ENCODE measurements at regions not wholly inside any gene's neighbourhood (a gene's known extent, or its start where the extent isn't known, plus 50 kb on each side); places are given as distances from the start of the nearest gene placed in this dataset.

DNA sequence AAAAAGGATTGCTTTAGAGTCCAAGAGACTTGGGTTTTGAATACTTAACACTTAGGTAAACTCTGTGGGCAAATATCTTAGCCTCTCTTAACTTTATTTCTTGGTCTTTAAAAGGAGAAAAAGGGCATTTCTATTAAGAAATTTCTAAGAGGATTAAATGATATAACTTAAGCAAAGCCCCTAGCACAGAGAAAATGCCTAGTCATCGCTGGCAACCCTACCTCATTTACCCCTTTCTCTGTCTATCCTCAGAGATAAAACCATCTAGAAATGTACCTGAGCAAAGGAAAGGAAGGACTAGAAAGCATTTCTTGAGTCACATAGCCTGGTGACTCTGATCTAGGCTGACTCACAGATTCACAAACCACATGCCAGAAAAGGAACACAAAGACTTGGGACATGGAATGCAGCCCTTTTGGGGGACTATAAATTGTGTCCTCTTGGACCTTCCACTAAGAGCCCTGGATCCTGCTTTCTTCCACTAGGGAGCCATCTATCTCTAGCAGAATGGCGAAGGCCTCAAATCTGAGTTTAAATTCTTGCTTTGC lies 120.6 kb downstream of the FOXD1 start:
- Histone ChIP-seq H3K27me3 (peaks cover 0 to under 1% of the 10 kb centered on the region in 2 donors), H3K4me3 (no peak overlapping the region), H3K9me3 (peaks cover 4 to 12% of the 10 kb centered on the region in 2 donors), H3K27ac (no peak overlapping the region), H3K4me1 (no peaks in the 10 kb centered on the region), H3K36me3 (no peaks in the 10 kb centered on the region)
- intact Hi-C loops (cut with DNase I; ENCODE audit: low total_unique reads): no loop called here
- no peak for TF ChIP-seq POLR2A (IDR thresholded peaks at IDR 0.05)
- DNase-seq (ENCODE audit: low spot score in 2 of 2): no peak

DNA sequence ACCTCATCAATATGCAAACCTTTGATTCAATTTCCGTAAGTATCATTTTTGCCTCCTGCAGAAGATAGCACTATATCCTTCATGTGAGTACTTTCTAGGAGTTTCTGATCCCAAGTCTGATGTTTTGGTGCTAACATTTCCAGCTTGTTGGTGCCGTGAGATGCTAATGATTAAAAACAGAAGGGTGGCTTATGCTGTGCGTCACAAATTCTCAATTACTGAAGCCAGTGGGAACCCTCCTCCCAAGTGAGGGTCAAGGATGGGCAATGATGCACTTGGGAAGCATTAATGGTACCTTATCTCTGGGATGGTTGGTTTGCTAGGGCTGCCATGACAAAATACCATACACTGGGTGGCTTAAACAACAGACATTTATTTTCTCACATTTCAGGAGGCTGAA lies 123.0 kb downstream of the FOXD1 start:
- TF ChIP-seq POLR2AphosphoS5 (IDR thresholded peaks at IDR 0.05): no peak
- TF ChIP-seq, protein P1, sequence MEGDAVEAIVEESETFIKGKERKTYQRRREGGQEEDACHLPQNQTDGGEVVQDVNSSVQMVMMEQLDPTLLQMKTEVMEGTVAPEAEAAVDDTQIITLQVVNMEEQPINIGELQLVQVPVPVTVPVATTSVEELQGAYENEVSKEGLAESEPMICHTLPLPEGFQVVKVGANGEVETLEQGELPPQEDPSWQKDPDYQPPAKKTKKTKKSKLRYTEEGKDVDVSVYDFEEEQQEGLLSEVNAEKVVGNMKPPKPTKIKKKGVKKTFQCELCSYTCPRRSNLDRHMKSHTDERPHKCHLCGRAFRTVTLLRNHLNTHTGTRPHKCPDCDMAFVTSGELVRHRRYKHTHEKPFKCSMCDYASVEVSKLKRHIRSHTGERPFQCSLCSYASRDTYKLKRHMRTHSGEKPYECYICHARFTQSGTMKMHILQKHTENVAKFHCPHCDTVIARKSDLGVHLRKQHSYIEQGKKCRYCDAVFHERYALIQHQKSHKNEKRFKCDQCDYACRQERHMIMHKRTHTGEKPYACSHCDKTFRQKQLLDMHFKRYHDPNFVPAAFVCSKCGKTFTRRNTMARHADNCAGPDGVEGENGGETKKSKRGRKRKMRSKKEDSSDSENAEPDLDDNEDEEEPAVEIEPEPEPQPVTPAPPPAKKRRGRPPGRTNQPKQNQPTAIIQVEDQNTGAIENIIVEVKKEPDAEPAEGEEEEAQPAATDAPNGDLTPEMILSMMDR (IDR thresholded peaks at IDR 0.05): no peak
- no peak for TF ChIP-seq POLR2A (IDR thresholded peaks at IDR 0.05)
- no peak for DNase-seq (ENCODE audit: low spot score in 2 of 2)
- H3K4me3 ChIP-seq: no peak overlapping the region
- H3K27ac ChIP-seq: no peak overlapping the region
- H3K27me3 ChIP-seq: no peaks in the 10 kb centered on the region
- peaks cover 0 to 4% of the 10 kb centered on the region in 2 donors for H3K9me3 ChIP-seq
- intact Hi-C loops (cut with DNase I; ENCODE audit: low total_unique reads): no loop called here
- H3K4me1 ChIP-seq: no peaks in the 10 kb centered on the region
- no peaks in the 10 kb centered on the region for H3K36me3 ChIP-seq

DNA sequence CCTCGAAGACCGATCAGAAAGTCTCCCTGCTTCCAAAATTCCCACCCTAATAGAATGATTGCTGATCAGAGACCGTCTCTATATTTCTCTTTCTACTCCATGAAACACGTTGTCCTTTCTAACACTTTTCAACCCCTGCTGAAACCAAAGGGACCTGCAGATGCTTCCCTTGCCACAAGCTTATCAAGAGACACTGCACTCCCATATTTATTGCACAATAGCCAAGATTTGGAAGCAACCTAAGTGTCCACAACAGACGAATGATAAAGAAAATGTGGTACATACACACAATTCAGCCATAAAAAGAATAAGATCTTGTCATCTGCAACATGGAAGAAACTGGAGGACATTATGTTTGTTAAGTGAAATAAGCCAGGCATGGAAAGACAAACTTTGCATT lies 125.1 kb downstream of the FOXD1 start:
- TF ChIP-seq, protein P1 (IDR thresholded peaks at IDR 0.05): no peak
- TF ChIP-seq POLR2AphosphoS5 (IDR thresholded peaks at IDR 0.05) (no peak), POLR2A (IDR thresholded peaks at IDR 0.05) (no peak)
- H3K4me1 ChIP-seq: no peaks in the 10 kb centered on the region
- no peaks in the 10 kb centered on the region for H3K9me3 ChIP-seq
- no peak overlapping the region for H3K4me3 ChIP-seq
- intact Hi-C loops (cut with DNase I; ENCODE audit: low total_unique reads): no loop called here
- H3K27me3 ChIP-seq: no peaks in the 10 kb centered on the region
- DNase-seq (ENCODE audit: low spot score in 2 of 2): no peak
- H3K36me3 ChIP-seq: no peaks in the 10 kb centered on the region
- no peak overlapping the region for H3K27ac ChIP-seq

DNA sequence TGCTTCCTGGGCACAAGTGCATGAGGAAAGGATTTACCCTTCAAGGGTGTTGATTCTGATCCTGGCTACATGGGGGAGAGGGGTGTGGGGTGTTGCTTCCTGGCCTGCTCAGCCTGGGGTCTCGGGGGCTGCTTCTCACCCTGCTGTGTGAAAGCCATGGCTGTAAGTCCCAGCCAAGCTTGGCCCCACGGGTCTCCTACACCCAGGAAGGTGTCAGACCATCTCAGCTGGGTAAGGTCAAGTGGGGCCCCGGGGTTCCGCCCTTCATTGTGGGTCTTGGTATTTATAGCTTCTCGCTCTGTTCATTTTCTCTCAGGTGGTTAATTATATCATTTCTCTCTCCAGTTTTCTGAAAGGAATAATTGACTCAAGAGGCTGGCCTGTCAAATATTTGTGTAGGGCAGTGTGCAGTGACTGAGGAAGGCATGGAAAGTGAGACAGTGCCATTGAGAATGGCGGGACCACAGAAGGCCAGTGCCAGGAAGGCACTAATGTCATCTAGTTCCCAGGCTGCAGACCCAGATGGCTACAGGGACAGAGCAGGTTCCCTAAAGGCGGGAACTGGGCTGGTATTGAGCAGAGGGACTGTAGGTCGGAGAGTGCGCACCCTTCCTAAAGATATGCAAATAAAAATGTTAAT lies 126.0 kb downstream of the FOXD1 start:
- DNase-seq (ENCODE audit: low spot score in 2 of 2): no peak
- intact Hi-C loops (cut with DNase I; ENCODE audit: low total_unique reads): no loop called here
- TF ChIP-seq POLR2A (IDR thresholded peaks at IDR 0.05) (no peak), POLR2AphosphoS5 (IDR thresholded peaks at IDR 0.05) (no peak)
- TF ChIP-seq, protein P1 (IDR thresholded peaks at IDR 0.05): no peak
- no peaks in the 10 kb centered on the region for H3K4me1 ChIP-seq
- H3K27me3 ChIP-seq: no peaks in the 10 kb centered on the region
- no peaks in the 10 kb centered on the region for H3K36me3 ChIP-seq
- no peak overlapping the region for H3K4me3 ChIP-seq
- H3K27ac ChIP-seq: no peak overlapping the region
- no peaks in the 10 kb centered on the region for H3K9me3 ChIP-seq

DNA sequence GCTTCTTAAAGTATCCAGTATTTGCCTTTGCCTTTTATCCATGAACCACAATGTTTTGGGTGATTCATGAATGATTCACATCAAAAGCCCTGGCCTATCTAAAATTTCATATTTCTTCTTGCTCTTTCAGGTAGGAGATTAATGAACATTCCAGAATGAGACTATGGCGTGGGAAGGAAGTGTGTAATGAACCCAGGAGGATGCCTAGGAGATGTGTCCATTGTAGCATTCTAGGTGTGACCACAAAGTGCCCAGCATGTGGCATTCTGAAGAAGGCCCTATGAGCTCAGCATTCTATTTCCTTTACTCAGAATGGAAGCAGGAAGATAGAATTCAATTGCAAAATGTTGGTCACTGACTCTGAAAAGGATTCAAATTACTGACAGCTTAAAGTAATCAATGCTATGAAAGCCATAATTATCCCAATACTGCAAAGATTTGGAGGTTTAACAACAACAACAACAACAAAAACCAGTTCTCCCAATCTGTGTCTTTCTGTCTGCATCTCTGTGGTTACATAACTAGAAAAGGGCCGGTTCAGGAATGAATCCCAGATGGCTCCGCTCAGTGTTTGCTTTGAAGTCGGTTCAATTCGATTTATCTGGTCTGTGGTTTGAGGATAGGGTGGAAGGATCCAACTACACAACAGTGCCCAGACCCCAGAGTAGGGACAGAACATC lies 126.7 kb downstream of the FOXD1 start:
- no peaks in the 10 kb centered on the region for H3K36me3 ChIP-seq
- H3K4me1 ChIP-seq: no peaks in the 10 kb centered on the region
- intact Hi-C loops (cut with DNase I; ENCODE audit: low total_unique reads): no loop called here
- no peaks in the 10 kb centered on the region for H3K9me3 ChIP-seq
- no peak for DNase-seq (ENCODE audit: low spot score in 2 of 2)
- TF ChIP-seq POLR2AphosphoS5 (IDR thresholded peaks at IDR 0.05) (no peak), POLR2A (IDR thresholded peaks at IDR 0.05) (no peak)
- TF ChIP-seq, protein P1 (IDR thresholded peaks at IDR 0.05): no peak
- H3K4me3 ChIP-seq: no peak overlapping the region
- H3K27ac ChIP-seq: no peak overlapping the region
- peaks cover 0 to 7% of the 10 kb centered on the region in 2 donors for H3K27me3 ChIP-seq

All from breast epithelium (tissue), 4 donors.